ENCODE measurements at regions not wholly inside any gene's neighbourhood (a gene's known extent, or its start where the extent isn't known, plus 50 kb on each side); places are given as distances from the start of the nearest gene placed in this dataset.

DNA sequence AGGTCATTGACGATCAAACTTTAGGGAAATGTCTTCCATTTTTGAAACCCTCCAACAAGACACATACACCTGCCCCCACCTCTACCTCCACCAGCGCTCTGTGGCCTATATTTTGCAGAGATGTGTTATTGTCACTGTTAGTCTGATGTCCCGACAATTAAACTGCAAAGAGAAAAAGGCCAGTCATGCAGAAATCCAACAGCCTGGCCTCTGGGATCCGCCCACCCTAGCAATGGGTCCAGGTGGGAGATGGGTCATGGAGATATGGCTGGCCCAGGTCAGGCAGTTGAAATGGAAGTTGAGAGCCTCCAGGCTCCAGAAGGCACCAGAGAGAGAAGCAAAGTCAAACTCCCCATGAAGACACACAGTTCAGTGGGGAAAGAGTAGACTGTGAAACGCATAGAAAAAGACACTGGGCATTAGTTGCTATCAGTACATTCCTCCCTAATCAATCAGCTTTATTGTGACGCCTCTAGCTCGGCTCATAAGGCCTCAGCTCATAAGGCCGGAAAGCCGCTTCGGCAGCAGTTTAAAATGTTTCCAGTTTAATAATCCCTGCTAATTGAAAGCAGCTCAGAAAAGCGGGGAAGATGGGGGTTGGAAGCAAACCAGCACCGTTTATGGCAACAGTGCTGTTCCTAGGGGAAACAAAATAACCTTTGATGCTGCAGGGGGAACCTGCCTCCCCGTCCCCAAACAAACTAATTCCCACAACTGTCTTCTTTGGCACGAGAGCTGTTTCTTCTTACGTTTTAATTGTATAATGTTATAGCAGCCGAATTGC, 239.7 kb upstream of the ZNF507 start:
- DNase-seq (ENCODE audit: low read depth), result no peak

DNA sequence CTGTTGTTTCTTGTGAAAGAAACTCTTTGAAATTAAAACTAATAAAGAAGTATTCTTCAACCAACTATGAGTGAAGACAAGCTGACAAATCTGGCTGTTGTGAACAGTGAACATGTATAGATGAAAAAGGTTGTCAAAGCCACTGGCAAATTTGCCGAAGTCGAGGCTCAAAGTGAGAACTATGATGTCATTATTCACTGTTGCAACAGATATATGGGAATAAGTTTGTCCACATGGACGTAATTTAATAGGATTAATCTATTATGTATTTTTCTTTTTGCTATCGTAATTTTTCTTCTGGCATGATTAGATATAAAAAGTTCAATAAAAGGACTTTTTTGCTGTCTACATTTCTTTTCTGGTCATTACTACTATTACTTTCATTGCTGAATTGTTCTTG, 223.2 kb upstream of the ZNF507 start:
- DNase-seq (ENCODE audit: low read depth), result no peak

DNA sequence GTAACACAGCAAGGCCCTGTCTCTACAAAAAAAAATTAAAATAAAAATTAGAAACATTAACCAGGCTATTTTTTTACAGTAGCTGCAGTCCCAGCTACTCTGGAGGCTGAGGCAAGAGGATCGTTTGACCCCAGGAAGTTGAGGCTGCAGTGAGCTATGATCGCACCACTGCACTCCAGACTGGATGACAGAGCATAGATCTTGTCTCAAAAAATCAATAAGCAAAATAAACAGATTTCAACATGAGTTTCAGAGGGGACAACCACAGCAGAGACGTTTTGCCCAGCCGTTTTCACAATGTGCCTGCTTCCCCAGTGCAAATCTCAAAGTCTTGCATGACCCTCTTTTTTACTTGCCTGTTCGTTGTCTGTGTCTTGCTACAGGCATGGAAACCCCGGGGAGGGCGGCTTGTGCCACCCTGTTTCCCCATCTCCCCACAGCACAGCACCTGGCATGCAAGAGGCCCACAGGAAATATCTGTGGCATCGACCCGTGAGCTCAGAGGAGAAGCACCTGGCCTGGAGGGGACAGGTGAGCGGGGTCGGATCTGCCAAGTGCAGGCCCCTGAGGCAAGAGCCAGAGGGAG, 222.0 kb upstream of the ZNF507 start:
- no peak for DNase-seq (ENCODE audit: low read depth)

GRCh38 chr19:32124585-32124984, 220.8 kb upstream of the ZNF507 start:
- DNase-seq (ENCODE audit: low read depth), result no peak

- DNase-seq (ENCODE audit: low read depth), result no peak
Observed at GRCh38 chr19:32129141-32129540, 216.3 kb upstream of the ZNF507 start.

- DNase-seq (ENCODE audit: low read depth), result no peak
Observed at GRCh38 chr19:32130332-32130731, 215.1 kb upstream of the ZNF507 start.

- no peak for DNase-seq (ENCODE audit: low read depth)
Observed at GRCh38 chr19:32131005-32131404, 214.4 kb upstream of the ZNF507 start.

GRCh38 chr19:32138416-32138815, 207.0 kb upstream of the ZNF507 start:
- DNase-seq (ENCODE audit: low read depth), result no peak

GRCh38 chr19:32141840-32142511, 203.4 kb upstream of the ZNF507 start:
- no peak for DNase-seq (ENCODE audit: low read depth)

GRCh38 chr19:32146664-32147063, 198.7 kb upstream of the ZNF507 start:
- no peak for DNase-seq (ENCODE audit: low read depth)

DNA sequence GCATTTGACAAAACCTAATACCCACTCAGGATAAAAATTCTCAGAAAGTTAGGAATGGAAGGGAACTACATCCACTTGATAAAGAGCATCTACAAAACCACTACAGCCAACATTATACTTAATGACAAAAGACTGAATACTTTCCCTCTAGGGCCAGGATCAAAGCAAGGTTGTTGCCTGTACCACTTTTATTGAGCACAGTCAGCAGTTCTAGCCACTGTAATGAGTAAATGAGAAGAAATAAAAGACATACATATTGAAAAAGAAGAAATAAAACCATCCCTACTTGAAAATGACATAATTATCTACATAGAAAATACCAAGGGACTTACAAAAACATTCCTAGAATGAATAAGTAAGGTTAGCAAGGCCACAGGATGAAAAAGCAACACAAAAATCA, 194.8 kb upstream of the ZNF507 start:
- DNase-seq (ENCODE audit: low read depth), result no peak

GRCh38 chr19:32154418-32154817, 191.0 kb upstream of the ZNF507 start:
- DNase-seq (ENCODE audit: low read depth), result no peak

GRCh38 chr19:32164384-32164992, 180.9 kb upstream of the ZNF507 start:
- DNase-seq (ENCODE audit: low read depth), result no peak

DNA sequence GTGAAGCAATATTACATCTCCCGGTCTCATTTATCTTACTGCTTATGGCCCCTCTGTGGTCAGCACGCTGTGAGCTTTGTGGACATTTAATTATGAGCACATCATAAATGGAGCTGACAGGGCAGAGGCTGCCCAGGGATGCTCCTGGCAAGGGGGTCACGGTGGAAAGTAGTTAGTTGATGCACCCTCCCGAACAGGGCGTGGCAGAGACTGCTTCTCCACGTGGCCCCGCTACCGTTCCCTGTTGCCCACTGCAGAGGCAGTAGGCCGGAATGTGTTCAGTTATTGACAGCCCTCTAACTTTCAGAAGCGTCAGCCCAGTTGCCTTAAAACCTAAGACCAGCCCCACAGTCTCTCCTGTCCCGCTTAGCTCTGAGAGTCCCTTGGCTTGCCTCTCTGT, 180.3 kb upstream of the ZNF507 start:
- DNase-seq (ENCODE audit: low read depth), result no peak

- DNase-seq (ENCODE audit: low read depth), result no peak
Observed at GRCh38 chr19:32165750-32166149, 179.7 kb upstream of the ZNF507 start.

- DNase-seq (ENCODE audit: low read depth), result no peak
Observed at GRCh38 chr19:32166238-32166637, 179.2 kb upstream of the ZNF507 start.

DNA sequence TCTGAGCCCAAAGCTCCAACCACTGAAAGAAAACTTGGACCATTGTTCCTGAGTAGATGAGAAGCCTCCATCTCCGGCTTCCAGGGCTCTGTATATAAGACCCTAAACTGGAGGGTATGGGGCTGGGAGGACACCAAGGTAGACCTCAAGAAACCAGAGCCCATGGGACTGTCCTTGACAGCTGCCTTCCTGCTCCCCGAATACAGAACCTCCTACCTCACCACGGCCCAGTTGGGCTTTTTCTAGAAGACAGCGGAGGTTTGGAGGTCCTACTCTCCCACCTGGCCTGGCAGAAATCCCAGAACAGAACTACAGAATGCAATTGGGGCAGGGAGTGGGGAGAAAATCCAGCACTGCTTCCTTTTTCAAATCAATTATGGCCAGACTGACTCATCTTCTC, 177.3 kb upstream of the ZNF507 start:
- DNase-seq (ENCODE audit: low read depth), result no peak

DNA sequence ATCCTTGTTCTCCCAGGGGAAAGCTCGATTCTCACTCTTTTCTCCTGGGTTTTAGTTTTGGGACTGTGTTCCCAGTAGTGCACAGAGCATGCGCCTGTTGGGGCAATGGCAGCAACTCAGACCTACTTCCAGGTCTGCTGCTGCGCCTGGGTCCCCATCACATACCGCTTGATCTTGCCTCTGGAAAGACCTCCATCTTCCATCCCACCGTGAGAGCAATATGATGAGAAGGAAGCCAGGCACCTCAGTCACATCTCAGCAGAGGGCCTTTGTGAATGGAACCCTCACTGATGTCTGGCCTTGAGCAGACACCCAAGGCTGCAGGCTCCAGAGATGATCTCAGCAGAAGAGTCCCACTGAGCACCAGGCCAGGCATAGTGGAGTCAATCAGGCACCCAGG, 176.8 kb upstream of the ZNF507 start:
- DNase-seq (ENCODE audit: low read depth), result no peak

GRCh38 chr19:32171719-32172151, 173.7 kb upstream of the ZNF507 start:
- no peak for DNase-seq (ENCODE audit: low read depth)

DNA sequence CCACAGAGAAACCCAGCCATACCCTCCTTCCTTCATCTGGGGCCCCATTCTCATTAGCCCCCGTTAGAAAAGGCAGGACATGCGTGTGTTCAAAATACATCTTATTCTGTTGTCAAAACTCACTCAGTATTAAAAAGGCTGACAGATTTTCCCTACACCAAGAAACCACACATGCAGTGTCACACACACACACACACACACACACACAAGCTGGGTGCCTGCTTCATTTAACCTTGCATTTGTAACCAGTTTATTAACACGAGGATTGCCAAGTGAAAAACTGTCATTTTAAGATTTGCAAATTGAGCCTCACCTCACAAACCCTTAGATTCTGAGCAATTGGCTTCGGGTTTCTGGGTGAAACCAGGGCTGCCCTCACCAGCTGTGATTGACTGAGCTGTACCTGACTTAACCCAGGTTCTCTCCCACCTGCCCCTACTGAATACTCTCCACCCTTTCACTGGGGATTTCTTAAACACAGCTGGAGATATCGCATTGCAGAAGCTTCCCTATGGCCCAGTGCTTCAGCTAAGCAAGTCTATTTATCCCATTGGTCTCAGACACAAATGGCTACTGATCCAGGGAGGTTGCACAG, 172.7 kb upstream of the ZNF507 start:
- no peak for DNase-seq (ENCODE audit: low read depth)

DNA sequence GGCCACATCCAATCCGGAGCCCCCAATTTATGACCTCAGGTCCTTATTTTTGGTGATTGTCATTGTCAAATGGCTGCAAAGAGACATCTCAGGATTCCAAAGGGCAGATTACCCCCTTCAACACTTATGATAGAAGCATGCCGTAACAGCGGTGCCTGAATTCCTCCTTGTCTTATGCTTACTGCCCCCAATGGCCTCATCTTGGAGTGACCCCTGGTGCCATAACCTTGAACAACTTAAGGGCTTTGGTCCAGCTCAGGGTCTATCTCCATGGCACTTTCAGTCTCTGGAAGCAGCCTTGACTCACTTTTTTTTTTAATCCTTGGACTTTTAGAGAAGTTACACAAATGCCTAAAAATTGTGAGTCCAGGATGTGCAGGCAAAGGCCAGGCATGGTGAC, 171.6 kb upstream of the ZNF507 start:
- DNase-seq (ENCODE audit: low read depth), result no peak

GRCh38 chr19:32174386-32175113, 170.9 kb upstream of the ZNF507 start:
- DNase-seq (ENCODE audit: low read depth), result no peak
